Loucy (cell line): ENCODE measurements at regions not wholly inside any gene's neighbourhood (a gene's known extent, or its start where the extent isn't known, plus 50 kb on each side); places are given as distances from the start of the nearest gene placed in this dataset.

Experiments
- H2AFZ ChIP-seq: fragments of 200-600 bp; sonication (generic); 2 replicates; pipeline ENCODE4 v1.6.0; 2016; ENCODE audit warnings: antibody characterized with exemption, mild to moderate bottlenecking, low read length, moderate library complexity
- H3F3A ChIP-seq: fragments of 200-600 bp; 2 replicates; pipeline ENCODE4 v1.6.0; 2016; ENCODE audit warnings: antibody characterized with exemption, low read depth, mild to moderate bottlenecking
- H3K27me3 ChIP-seq: fragments of 200-600 bp; sonication (generic); 2 replicates; pipeline ENCODE4 v1.6.1; 2014; ENCODE audit warnings: low read length, mild to moderate bottlenecking; ENCODE audit not compliant: insufficient read depth, poor library complexity, severe bottlenecking
- H3K36me3 ChIP-seq: fragments of 200-600 bp; sonication (generic); 2 replicates; pipeline ENCODE4 v1.6.1; 2016; ENCODE audit warnings: low read length; ENCODE audit not compliant: insufficient read depth
- H3K4me1 ChIP-seq: fragments of 200-600 bp; sonication (generic); 2 replicates; pipeline ENCODE4 v1.5.1; 2014; ENCODE audit warnings: low read length, mild to moderate bottlenecking; ENCODE audit not compliant: insufficient read depth, poor library complexity, severe bottlenecking
- H3K4me2 ChIP-seq: fragments of 200-600 bp; sonication (generic); 2 replicates; pipeline ENCODE4 v1.6.0; 2014; ENCODE audit warnings: antibody characterized with exemption, low read length, low read depth, mild to moderate bottlenecking; ENCODE audit not compliant: poor library complexity, severe bottlenecking
- H3K4me3 ChIP-seq: fragments of 200-600 bp; sonication (generic); 2 replicates; pipeline ENCODE4 v1.5.1; 2014; ENCODE audit warnings: low read length, mild to moderate bottlenecking, mixed read lengths; ENCODE audit not compliant: poor library complexity, severe bottlenecking
- H3K79me2 ChIP-seq: fragments of 200-600 bp; sonication (generic); 2 replicates; pipeline ENCODE4 v1.6.1; 2014; ENCODE audit warnings: low read length; ENCODE audit not compliant: insufficient read depth
- H3K9ac ChIP-seq: fragments of 200-600 bp; sonication (generic); 2 replicates; pipeline ENCODE4 v1.6.0; 2014; ENCODE audit warnings: mild to moderate bottlenecking, low read depth, low read length, moderate library complexity; ENCODE audit not compliant: poor library complexity, severe bottlenecking
- H3K9me2 ChIP-seq: fragments of 200-600 bp; sonication (generic); replicated peaks from 2 replicates; pipeline ENCODE4 v1.6.1; 2016; ENCODE audit warnings: low read depth, low read length, mixed read lengths
- H3K9me3 ChIP-seq: fragments of 200-600 bp; sonication (generic); 2 replicates; pipeline ENCODE4 v1.6.1; 2014; ENCODE audit warnings: mild to moderate bottlenecking, antibody characterized with exemption, low read length, low read depth; ENCODE audit not compliant: insufficient read depth
- H4K20me1 ChIP-seq: fragments of 200-600 bp; sonication (generic); 2 replicates; pipeline ENCODE4 v1.6.0; 2014; ENCODE audit warnings: antibody characterized with exemption, low read length, mild to moderate bottlenecking; ENCODE audit not compliant: insufficient read depth, poor library complexity, severe bottlenecking
- EZH2phosphoT487 ChIP-seq: fragments of 200-600 bp; IDR thresholded peaks from 2 replicates; pipeline ENCODE4 v1.6.1; 2018; ENCODE audit warnings: antibody characterized with exemption, mild to moderate bottlenecking, moderate library complexity, borderline replicate concordance
- TF ChIP-seq, protein P1 (sequence below): fragments of 200-600 bp; sonication (generic); conservative IDR thresholded peaks from 2 replicates; pipeline ENCODE4 v1.5.1; 2014; ENCODE audit warnings: mild to moderate bottlenecking, antibody characterized with exemption, low read length

DNA sequence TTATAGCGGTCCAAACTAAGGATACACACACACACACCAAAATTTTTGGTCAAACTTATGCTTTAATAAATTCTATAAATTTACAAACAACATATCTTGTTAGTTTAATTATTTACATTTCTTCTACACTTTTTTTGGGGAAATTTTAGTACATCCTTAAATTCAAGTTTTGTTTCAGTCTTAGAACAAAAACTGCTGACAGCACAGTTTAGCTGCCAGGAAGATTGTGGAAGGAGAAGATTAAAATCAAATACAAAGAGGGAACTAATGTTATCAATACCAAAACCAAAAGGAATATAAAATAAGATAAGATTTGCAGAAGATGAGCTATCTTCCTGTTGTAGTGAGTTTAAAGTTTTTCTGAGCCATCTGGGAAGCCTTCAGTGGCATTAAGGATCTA is 368.8 kb downstream of the AASDHPPT start:
- Histone ChIP-seq H3K9ac (no peak overlapping the region), H3K79me2 (no peaks in the 10 kb centered on the region), H3K9me2 (no peaks in the 10 kb centered on the region; the same call in 1 of the 2 replicates), H3K4me1 (no peaks in the 10 kb centered on the region), H3F3A (no peaks in the 10 kb centered on the region), H4K20me1 (no peaks in the 10 kb centered on the region), H2AFZ (no peak overlapping the region), H3K4me3 (no peak overlapping the region), H3K36me3 (no peaks in the 10 kb centered on the region), H3K27me3 (no peaks in the 10 kb centered on the region), H3K4me2 (no peak overlapping the region), H3K9me3 (no peaks in the 10 kb centered on the region)
- TF ChIP-seq, protein P1, sequence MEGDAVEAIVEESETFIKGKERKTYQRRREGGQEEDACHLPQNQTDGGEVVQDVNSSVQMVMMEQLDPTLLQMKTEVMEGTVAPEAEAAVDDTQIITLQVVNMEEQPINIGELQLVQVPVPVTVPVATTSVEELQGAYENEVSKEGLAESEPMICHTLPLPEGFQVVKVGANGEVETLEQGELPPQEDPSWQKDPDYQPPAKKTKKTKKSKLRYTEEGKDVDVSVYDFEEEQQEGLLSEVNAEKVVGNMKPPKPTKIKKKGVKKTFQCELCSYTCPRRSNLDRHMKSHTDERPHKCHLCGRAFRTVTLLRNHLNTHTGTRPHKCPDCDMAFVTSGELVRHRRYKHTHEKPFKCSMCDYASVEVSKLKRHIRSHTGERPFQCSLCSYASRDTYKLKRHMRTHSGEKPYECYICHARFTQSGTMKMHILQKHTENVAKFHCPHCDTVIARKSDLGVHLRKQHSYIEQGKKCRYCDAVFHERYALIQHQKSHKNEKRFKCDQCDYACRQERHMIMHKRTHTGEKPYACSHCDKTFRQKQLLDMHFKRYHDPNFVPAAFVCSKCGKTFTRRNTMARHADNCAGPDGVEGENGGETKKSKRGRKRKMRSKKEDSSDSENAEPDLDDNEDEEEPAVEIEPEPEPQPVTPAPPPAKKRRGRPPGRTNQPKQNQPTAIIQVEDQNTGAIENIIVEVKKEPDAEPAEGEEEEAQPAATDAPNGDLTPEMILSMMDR: no peak
- TF ChIP-seq EZH2phosphoT487: no peak

DNA sequence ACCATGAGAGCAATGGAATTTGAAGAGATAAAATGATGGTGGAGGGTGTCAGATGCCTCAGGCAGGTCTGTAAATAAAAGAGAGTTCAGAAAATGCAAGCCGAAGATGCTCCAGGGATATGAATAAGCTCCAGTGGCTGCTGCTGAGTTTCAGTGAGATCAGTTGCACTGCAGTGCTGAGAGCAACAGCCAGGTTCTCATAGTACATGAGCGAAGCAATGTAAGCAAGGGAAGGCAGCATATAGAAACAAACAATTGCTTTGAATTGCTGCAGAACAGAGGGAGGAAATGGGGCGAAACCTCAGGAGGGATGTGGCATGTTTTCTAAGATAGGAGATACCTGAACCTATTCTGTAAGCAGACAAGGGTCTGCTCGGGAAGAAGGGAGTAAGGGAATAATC is 369.5 kb downstream of the AASDHPPT start:
- H3K27me3 ChIP-seq: no peaks in the 10 kb centered on the region
- H3K4me1 ChIP-seq: no peaks in the 10 kb centered on the region
- no peaks in the 10 kb centered on the region for H3F3A ChIP-seq
- no peak overlapping the region for H3K9ac ChIP-seq
- no peak overlapping the region for H3K4me3 ChIP-seq
- no peaks in the 10 kb centered on the region for H3K9me3 ChIP-seq
- no peaks in the 10 kb centered on the region for H3K79me2 ChIP-seq
- H4K20me1 ChIP-seq: no peaks in the 10 kb centered on the region
- no peak overlapping the region for H3K4me2 ChIP-seq
- H2AFZ ChIP-seq: no peak overlapping the region
- no peaks in the 10 kb centered on the region for H3K36me3 ChIP-seq
- no peak for TF ChIP-seq EZH2phosphoT487
- TF ChIP-seq, protein P1: no peak
- no peaks in the 10 kb centered on the region; the same call in 1 of the 2 replicates for H3K9me2 ChIP-seq

DNA sequence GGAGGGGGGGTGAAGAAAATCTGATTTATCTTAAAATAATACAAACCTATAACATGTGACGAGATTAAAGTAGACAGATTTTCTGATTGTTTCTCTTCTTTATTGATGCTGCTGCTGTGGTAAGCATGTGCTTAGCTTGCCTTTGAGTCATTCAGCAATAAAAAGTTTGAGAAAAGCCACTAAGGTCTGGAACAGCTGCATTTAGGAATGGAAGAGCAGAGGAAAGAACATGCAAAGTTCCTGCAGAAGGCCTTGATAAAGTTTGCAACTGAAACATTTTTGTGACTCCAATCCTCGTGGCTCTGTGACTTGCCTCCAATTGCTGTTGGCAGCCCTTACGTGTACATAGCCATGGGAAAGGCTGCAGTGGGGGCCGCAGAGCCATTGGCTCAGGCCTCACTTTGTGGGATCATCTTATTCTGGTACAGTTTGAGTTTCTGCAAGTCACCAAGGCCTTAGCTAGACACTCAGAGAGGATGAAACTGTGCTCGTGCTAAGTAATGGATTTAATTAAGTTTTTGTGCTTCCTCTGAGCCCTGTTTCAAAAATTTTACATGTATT is 370.2 kb downstream of the AASDHPPT start:
- no peaks in the 10 kb centered on the region for H3K36me3 ChIP-seq
- H3K27me3 ChIP-seq: no peaks in the 10 kb centered on the region
- no peaks in the 10 kb centered on the region for H3K4me1 ChIP-seq
- no peaks in the 10 kb centered on the region; the same call in 1 of the 2 replicates for H3K9me2 ChIP-seq
- no peak overlapping the region for H3K4me2 ChIP-seq
- H3K9ac ChIP-seq: no peak overlapping the region
- TF ChIP-seq EZH2phosphoT487: no peak
- TF ChIP-seq, protein P1: no peak
- H2AFZ ChIP-seq: no peak overlapping the region
- H3K9me3 ChIP-seq: no peaks in the 10 kb centered on the region
- H3K79me2 ChIP-seq: no peaks in the 10 kb centered on the region
- no peaks in the 10 kb centered on the region for H4K20me1 ChIP-seq
- no peaks in the 10 kb centered on the region for H3F3A ChIP-seq
- H3K4me3 ChIP-seq: no peak overlapping the region
